ENCODE measurements at regions not wholly inside any gene's neighbourhood (a gene's known extent, or its start where the extent isn't known, plus 50 kb on each side); places are given as distances from the start of the nearest gene placed in this dataset.

- Histone ChIP-seq H3K27ac (no peak overlapping the region), H3K4me1 (peaks cover 0 to 4% (median 1%) of the 10 kb centered on the region in 4 donors), H3K9me3 (no peaks in the 10 kb centered on the region), H3K36me3 (no peaks in the 10 kb centered on the region), H3K4me3 (no peak overlapping the region), H3K27me3 (no peaks in the 10 kb centered on the region)
- no peak for DNase-seq
- intact Hi-C loops (cut with DNase I; ENCODE audit: low total_unique reads): loop anchor here (5.0 kb wide), 1 partner anchor 239 kb away; no protein-coding TSS in a partner anchor
- TF ChIP-seq CTCF (IDR thresholded peaks at IDR 0.05): peak; percentile 50 to 62
These were observed 210.1 kb upstream of the CCN2 start for GRCh38 chr6:132161283-132161682.

- Histone ChIP-seq H3K27ac (peak overlapping the region; percentile 34 to 51), H3K27me3 (no peaks in the 10 kb centered on the region), H3K36me3 (no peaks in the 10 kb centered on the region), H3K9me3 (no peaks in the 10 kb centered on the region), H3K4me3 (peak overlapping the region; percentile 2 to 6), H3K4me1 (peaks cover 0 to 5% (median 0%) of the 10 kb centered on the region in 4 donors)
- intact Hi-C loops (cut with DNase I; ENCODE audit: low total_unique reads): no loop called here
- TF ChIP-seq CTCF (IDR thresholded peaks at IDR 0.05): no peak
- DNase-seq: no peak
These were observed 202.2 kb upstream of the CCN2 start for GRCh38 chr6:132153221-132153898.

- Histone ChIP-seq H3K27me3 (no peaks in the 10 kb centered on the region), H3K4me1 (peaks cover 0 to 14% (median 3%) of the 10 kb centered on the region in 4 donors), H3K9me3 (no peaks in the 10 kb centered on the region), H3K27ac (no peak overlapping the region), H3K36me3 (no peaks in the 10 kb centered on the region), H3K4me3 (no peak overlapping the region)
- no peak for TF ChIP-seq CTCF (IDR thresholded peaks at IDR 0.05)
- DNase-seq: no peak
- intact Hi-C loops (cut with DNase I; ENCODE audit: low total_unique reads): no loop called here
These were observed 196.4 kb upstream of the CCN2 start for GRCh38 chr6:132147530-132148011.

GRCh38 chr6:132144456-132144855 lies 193.3 kb upstream of the CCN2 start:
- no peaks in the 10 kb centered on the region for H3K27me3 ChIP-seq
- intact Hi-C loops (cut with DNase I; ENCODE audit: low total_unique reads): no loop called here
- DNase-seq: no peak

GRCh38 chr6:132143258-132143657 lies 192.1 kb upstream of the CCN2 start:
- intact Hi-C loops (cut with DNase I; ENCODE audit: low total_unique reads): no loop called here
- Histone ChIP-seq H3K27me3 (no peaks in the 10 kb centered on the region), H3K9me3 (no peaks in the 10 kb centered on the region), H3K4me1 (peaks cover 0 to 31% (median 11%) of the 10 kb centered on the region in 4 donors), H3K27ac (peak overlapping the region in 1 of 2 donors; percentile 35), H3K36me3 (no peaks in the 10 kb centered on the region), H3K4me3 (no peak overlapping the region)
- no peak for TF ChIP-seq CTCF (IDR thresholded peaks at IDR 0.05)
- DNase-seq: no peak

More at GRCh38 chr6:132144456-132144855, 193.3 kb upstream of the CCN2 start:
- Histone ChIP-seq H3K27ac (peak overlapping the region in 1 of 2 donors; percentile 5), H3K4me1 (peaks cover 0 to 31% (median 11%) of the 10 kb centered on the region in 4 donors), H3K4me3 (no peak overlapping the region), H3K9me3 (no peaks in the 10 kb centered on the region), H3K36me3 (no peaks in the 10 kb centered on the region)
- no peak for TF ChIP-seq CTCF (IDR thresholded peaks at IDR 0.05)

All from tibial artery (tissue), 4 donors.